ENCODE measurements at regions not wholly inside any gene's neighbourhood (a gene's known extent, or its start where the extent isn't known, plus 50 kb on each side); places are given as distances from the start of the nearest gene placed in this dataset.

DNA sequence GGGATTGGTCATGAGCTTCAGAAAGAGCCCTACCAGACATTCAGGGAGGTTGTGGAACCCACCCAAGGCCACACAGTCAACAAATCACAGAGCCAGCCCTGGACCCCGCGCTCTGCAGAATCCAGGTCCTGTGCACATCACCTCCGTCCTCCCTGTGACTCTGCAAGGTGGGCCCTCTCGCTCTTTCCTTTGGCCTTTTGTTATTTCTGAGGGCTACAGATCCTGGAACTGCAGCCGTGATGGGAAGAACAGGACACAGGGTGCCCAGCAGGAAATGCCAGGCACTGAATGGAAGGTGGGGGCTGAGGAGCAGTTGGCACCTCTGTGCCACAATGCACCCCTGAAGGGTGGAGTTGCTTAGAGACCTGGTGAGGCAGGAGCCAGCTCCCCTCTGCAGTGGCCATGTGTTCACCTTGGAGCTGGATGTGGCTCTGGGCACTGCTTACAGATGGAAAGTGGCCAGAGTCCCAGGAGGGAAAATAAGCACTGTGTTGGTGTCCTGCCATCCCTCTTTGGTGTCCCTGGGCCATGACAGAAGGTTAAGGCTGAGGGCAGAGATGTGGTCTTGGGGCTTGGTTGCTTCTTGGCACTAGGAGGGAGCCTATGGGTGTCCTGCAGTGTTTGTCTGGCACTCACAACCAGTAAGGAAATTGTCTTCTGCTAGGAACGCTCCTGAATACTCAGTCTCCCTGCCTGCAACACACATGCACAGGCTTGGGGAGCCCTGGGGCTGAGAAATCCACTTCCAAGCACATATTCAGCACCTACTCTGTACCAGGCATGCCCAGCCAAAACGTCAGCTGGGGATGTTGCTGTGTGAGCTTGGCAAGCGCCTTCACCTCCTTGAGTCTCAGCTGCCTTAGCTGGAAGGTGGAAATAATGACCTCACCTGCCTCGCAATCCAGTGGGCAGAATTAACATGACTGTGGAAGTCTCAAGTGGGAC lies 98.0 kb upstream of the SLC6A6 start:
- Mint-ChIP-seq H3K4me3 (no peak overlapping the region), H3K9me3 (no peaks in the 10 kb centered on the region), H3K4me1 (peaks cover 7 to 10% of the 10 kb centered on the region in 2 donors), H3K27me3 (peaks cover 48 to 71% of the 10 kb centered on the region in 2 donors), H3K36me3 (no peaks in the 10 kb centered on the region), H3K27ac (no peak overlapping the region)
- no peak for DNase-seq
- ATAC-seq (replicated peaks): no peak

DNA sequence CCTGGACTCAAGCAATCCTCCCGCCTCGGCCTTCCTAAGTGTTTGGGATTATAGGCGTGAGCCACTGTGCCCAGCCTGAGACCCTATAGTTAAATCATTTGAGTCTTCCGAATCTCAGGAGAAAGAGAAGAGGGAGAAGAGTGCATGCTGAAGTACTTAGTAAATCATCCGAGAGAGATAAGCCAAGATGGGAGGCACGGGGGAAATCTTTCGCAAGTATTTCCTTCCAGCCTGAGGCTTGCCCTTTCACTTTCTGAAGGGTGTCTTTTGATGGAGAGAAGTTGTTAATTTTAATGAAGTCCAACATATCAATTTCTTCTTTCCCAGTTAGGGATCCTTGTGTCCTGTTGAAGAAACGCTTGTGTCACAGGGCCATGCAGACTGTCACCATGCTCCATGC lies 97.1 kb upstream of the SLC6A6 start:
- Mint-ChIP-seq H3K27me3 (peaks cover 52 to 71% of the 10 kb centered on the region in 2 donors), H3K9me3 (no peaks in the 10 kb centered on the region), H3K27ac (no peak overlapping the region), H3K4me3 (no peak overlapping the region), H3K4me1 (peaks cover 7 to 9% of the 10 kb centered on the region in 2 donors), H3K36me3 (no peaks in the 10 kb centered on the region)
- ATAC-seq (replicated peaks) (no peak), DNase-seq (no peak)

DNA sequence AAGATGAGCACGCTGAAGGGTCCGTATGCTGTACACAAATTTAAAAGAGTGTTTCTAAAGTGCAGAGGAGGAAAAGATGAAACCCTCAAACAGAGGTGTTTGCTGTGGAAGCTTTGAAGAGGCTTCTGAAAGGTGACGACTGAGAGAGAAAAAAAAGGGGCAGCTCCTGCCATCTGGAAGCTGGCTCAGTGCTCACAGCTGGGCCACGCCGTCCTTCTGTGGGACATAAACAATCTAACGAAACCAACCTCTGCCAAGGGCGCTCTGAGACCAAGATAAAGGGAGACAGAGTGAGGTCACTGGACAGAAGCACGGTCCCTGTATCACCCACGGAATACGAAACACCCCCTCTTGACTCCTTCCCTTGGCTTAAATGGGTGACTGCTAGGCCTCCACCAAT lies 96.3 kb upstream of the SLC6A6 start:
- no peak for ATAC-seq (replicated peaks)
- peaks cover 7 to 9% of the 10 kb centered on the region in 2 donors for H3K4me1 Mint-ChIP-seq
- no peaks in the 10 kb centered on the region for H3K36me3 Mint-ChIP-seq
- H3K27me3 Mint-ChIP-seq: peaks cover 48 to 66% of the 10 kb centered on the region in 2 donors
- H3K9me3 Mint-ChIP-seq: no peaks in the 10 kb centered on the region
- H3K4me3 Mint-ChIP-seq: no peak overlapping the region
- H3K27ac Mint-ChIP-seq: no peak overlapping the region
- no peak for DNase-seq

DNA sequence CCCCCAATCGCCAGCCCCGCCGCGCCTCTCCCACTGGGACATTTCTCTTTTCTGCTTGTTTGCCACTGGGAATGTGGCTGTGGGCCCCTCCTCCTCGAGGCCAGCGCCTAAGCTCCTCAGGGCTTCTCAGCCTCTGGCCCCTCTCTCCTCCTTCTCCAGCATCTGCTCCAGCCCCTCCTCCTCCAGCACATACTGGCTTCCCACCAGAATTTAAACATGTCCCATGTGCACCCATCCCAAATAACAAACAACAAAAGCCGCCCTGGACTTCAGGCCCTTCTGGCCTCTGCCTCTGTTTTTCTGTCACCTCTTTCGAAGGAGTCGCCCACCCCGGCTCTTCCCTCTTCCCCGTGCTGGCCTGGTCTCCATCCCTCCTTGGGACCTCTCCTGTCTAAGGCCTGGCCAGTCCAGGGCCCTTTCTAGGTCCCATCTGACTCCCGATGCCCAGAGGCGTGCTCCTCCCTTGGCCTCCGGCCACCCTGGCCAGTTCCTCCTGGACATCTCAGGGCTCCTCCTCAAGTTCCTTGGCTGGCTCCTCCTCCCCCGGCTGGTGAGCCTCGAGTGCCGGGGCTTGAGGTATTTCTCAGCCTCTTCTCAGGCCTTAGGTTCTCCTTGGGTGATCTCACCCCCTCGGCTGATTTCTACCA lies 94.6 kb upstream of the SLC6A6 start:
- peaks cover 53 to 66% of the 10 kb centered on the region in 2 donors for H3K27me3 Mint-ChIP-seq
- ATAC-seq (replicated peaks): no peak
- H3K4me1 Mint-ChIP-seq: peaks cover 7 to 9% of the 10 kb centered on the region in 2 donors
- DNase-seq: no peak
- H3K9me3 Mint-ChIP-seq: no peaks in the 10 kb centered on the region
- H3K4me3 Mint-ChIP-seq: no peak overlapping the region
- no peak overlapping the region for H3K27ac Mint-ChIP-seq
- H3K36me3 Mint-ChIP-seq: no peaks in the 10 kb centered on the region

DNA sequence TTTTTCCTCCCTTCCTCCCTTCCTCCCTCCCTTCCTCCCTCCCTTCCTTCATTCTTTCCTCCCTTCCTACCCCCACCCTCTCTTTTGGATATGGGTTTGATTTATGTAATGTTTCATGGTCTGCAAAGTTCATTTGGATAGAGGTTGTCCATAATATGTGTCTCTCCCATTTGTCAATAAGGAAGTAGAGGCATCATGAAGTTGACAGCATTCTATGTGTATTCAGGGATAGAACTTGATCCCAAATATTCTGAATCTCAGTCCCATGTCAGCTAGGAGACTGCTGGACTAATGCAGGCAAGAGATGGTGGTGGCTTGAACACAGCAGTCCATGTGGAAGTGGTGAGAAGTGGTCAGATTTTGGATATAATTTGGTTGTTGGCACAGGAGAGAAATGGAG lies 90.7 kb upstream of the SLC6A6 start:
- Mint-ChIP-seq H3K27me3 (peaks cover 39 to 64% of the 10 kb centered on the region in 2 donors), H3K4me3 (no peak overlapping the region), H3K4me1 (no peaks in the 10 kb centered on the region), H3K9me3 (no peaks in the 10 kb centered on the region), H3K27ac (no peak overlapping the region), H3K36me3 (no peaks in the 10 kb centered on the region)
- ATAC-seq (replicated peaks) (no peak), DNase-seq (no peak)

DNA sequence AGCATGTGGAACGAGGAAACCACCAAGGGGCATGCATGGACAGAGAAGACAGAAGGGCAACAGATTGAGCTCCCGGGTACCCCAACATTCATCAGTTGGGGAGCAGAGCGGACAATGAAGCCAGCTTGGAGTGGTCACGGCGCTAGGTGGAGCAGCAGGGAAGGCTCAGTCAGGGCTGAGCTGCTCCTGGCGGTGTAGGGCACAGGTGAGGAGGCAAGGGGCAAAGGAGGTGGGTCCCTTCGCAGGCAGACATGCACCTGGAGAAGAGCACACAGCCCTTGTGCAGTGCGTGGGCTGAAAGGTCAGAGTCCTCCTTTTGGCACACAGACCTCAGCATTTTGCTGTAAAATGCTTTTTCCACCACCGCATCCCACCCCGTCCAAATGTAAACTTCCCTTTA lies 90.0 kb upstream of the SLC6A6 start:
- Mint-ChIP-seq H3K36me3 (no peaks in the 10 kb centered on the region), H3K9me3 (no peaks in the 10 kb centered on the region), H3K4me3 (no peak overlapping the region), H3K27me3 (peaks cover 35 to 59% of the 10 kb centered on the region in 2 donors), H3K27ac (no peak overlapping the region), H3K4me1 (no peaks in the 10 kb centered on the region)
- ATAC-seq (replicated peaks) (no peak), DNase-seq (no peak)

DNA sequence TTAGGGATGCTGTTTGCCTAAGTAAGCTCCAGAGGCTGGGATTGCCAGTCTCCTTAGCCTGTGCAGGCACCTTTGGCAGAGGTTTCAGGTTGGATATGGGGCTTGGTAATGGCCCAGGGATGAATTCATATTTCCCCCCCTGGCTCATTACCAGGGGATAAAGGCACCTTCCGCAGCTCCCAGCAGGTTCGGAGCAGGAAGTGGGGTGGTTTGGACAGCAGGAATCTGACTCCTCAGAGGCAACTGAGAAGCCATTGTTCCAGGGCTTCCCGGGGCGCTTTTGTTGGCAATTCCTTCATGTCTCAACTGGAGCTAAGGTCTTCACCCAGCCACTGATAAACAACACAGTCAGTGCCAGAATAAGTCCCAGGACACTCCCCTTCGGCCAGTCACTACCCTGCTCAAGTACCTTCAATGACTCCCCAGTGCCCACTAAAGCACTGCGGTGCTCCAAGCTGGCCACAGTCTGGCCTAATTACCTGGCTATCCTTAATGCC lies 85.3 kb upstream of the SLC6A6 start:
- H3K27ac Mint-ChIP-seq: no peak overlapping the region
- ATAC-seq (replicated peaks) (no peak), DNase-seq (no peak)
- H3K36me3 Mint-ChIP-seq: peaks cover 4 to 5% of the 10 kb centered on the region in 2 donors
- H3K4me3 Mint-ChIP-seq: no peak overlapping the region
- peaks cover 6 to 10% of the 10 kb centered on the region in 2 donors for H3K4me1 Mint-ChIP-seq
- H3K27me3 Mint-ChIP-seq: peaks cover 7 to 23% of the 10 kb centered on the region in 2 donors
- H3K9me3 Mint-ChIP-seq: peaks cover 5 to 8% of the 10 kb centered on the region in 2 donors

DNA sequence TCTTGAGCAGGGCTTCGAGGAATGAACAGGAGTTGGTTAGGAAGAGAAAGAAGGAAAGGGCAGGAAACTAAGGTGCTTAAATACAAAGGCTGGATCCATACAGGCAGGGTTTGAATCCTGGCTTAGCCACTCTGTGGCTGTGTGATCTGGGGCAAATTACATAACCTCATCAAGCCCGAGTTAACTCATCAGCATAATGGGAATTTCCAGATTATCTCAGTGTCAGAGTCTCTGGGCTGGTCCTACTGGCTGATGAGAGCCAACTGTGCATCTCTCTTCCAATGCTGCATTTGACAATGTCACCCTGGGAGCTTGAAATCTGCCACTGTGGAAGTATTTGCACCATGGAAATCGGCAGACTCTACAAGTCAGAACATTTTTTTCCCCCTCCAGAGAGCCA lies 83.8 kb upstream of the SLC6A6 start:
- peaks cover under 1 to 14% of the 10 kb centered on the region in 2 donors for H3K27me3 Mint-ChIP-seq
- no peak overlapping the region for H3K4me3 Mint-ChIP-seq
- no peak overlapping the region for H3K27ac Mint-ChIP-seq
- peaks cover 4 to 5% of the 10 kb centered on the region in 2 donors for H3K36me3 Mint-ChIP-seq
- DNase-seq (no peak), ATAC-seq (replicated peaks) (no peak)
- peaks cover 5 to 8% of the 10 kb centered on the region in 2 donors for H3K9me3 Mint-ChIP-seq
- peaks cover 6 to 10% of the 10 kb centered on the region in 2 donors for H3K4me1 Mint-ChIP-seq

DNA sequence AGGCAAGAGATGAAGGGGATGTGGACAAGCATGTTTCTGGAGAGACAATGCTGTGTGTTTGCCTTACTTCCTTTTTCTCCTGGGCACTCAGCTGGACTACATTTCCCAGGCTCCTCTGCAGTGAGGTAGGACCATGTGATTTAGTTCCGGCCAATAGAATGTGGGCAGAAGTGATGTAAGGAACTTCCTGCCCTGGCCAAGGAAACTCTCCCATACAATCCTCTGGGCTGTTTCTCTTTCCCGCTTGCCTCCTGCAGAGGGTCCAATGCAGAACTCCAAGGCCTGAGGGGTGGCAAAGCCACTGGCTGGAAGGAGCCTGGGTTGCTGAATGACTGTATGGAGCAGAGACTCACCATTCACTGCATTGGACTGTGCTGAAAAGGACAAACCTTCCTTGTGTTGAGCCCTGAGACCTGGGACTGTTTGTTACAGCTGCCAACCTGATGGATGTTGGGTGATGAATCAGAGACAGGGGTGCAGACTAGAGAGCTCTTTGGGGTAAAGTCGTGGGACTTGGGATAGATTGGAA lies 82.7 kb upstream of the SLC6A6 start:
- H3K4me3 Mint-ChIP-seq: peak overlapping the region; percentile 53 to 61
- H3K36me3 Mint-ChIP-seq: peaks cover 4 to 5% of the 10 kb centered on the region in 2 donors
- H3K27ac Mint-ChIP-seq: peak overlapping the region; percentile 52
- H3K4me1 Mint-ChIP-seq: peaks cover 6 to 10% of the 10 kb centered on the region in 2 donors
- H3K9me3 Mint-ChIP-seq: peaks cover 5 to 8% of the 10 kb centered on the region in 2 donors
- peaks cover 4 to 16% of the 10 kb centered on the region in 2 donors for H3K27me3 Mint-ChIP-seq
- ATAC-seq (replicated peaks) (peak; percentile 97 to 99), DNase-seq (peak; percentile 47)

DNA sequence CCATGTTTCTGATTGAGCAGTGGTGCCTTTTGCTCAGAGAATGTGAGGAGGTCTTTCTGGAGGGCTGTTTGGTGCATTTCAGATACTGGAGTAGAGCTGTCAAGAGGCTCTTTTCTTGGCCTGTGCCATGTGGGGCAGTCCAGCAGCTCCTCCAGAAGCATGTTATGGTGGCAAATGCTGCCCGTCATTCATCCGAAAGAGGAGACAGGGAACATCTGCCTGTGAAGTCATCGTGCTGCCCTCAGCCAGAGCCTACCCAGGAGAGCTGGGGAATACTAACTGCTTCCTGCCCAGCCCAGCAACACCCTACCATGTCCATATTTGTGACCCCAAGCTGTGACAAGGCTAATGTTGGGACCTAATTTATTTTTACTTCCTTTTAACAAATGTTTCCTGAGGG lies 82.2 kb upstream of the SLC6A6 start:
- no peak for DNase-seq
- Mint-ChIP-seq H3K4me3 (peak overlapping the region in 1 of 2 donors; percentile 53), H3K27ac (no peak overlapping the region), H3K4me1 (peaks cover 6 to 10% of the 10 kb centered on the region in 2 donors), H3K27me3 (peaks cover 8 to 12% of the 10 kb centered on the region in 2 donors), H3K9me3 (peaks cover 5 to 8% of the 10 kb centered on the region in 2 donors), H3K36me3 (peaks cover 4 to 5% of the 10 kb centered on the region in 2 donors)
- no peak for ATAC-seq (replicated peaks)

DNA sequence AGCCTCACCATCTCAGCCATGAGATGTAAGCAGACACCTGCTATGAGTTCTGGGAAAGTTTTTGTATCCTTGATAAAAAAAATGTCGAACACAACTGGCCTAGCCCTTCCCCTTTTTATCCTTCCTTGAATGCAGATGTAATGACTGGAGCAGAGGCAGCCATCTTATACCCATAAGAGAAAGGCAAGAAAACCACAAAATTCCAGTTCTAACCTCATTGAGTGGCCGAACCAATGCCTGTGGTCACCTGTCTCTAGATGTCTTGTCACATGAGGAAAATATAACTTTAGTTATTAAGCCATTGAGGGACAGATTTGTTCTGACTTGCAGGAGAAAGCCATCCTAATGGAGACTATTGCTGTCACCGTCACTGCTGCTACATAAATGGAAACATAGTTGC lies 80.4 kb upstream of the SLC6A6 start:
- Mint-ChIP-seq H3K36me3 (peaks cover 4 to 5% of the 10 kb centered on the region in 2 donors), H3K27me3 (peaks cover 7 to 8% of the 10 kb centered on the region in 2 donors), H3K4me1 (peaks cover 6 to 10% of the 10 kb centered on the region in 2 donors), H3K4me3 (no peak overlapping the region), H3K9me3 (peaks cover 5 to 8% of the 10 kb centered on the region in 2 donors), H3K27ac (no peak overlapping the region)
- ATAC-seq (replicated peaks): no peak
- DNase-seq: no peak

DNA sequence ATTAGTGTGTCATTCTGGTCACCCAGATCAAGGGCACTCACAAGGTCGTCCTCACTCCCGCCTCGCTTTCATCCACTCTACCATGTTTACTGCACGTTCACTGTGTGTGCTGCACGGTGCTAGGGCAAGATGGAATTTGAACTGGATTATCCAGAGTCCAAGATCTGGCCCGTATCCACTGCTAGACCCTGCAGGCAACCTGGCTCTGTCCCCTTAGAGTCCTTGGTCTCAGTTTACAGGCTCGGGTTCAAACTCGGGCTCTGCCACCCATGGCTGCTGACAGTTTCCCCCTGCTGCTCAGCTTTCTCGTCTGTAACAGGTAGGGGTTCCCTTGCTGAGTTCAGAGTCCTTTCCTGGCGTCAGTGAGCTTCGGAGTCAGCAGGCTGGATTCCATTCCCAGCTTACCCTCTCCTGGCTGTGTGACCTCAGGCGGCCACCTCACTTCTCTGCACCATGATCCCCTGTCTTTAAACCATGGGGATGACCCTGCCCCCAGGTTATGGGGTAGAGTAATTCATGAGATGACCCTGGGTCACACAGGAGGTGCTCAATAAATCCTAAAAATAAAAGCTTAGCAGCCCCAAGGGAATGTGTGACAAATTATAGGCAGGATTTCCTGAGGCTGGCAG lies 79.6 kb upstream of the SLC6A6 start:
- H3K4me1 Mint-ChIP-seq: peaks cover 6 to 10% of the 10 kb centered on the region in 2 donors
- no peak overlapping the region for H3K27ac Mint-ChIP-seq
- no peak for ATAC-seq (replicated peaks)
- no peak overlapping the region for H3K4me3 Mint-ChIP-seq
- peaks cover 4 to 5% of the 10 kb centered on the region in 2 donors for H3K36me3 Mint-ChIP-seq
- H3K9me3 Mint-ChIP-seq: peaks cover 5 to 8% of the 10 kb centered on the region in 2 donors
- H3K27me3 Mint-ChIP-seq: peaks cover 12 to 14% of the 10 kb centered on the region in 2 donors
- DNase-seq: no peak

DNA sequence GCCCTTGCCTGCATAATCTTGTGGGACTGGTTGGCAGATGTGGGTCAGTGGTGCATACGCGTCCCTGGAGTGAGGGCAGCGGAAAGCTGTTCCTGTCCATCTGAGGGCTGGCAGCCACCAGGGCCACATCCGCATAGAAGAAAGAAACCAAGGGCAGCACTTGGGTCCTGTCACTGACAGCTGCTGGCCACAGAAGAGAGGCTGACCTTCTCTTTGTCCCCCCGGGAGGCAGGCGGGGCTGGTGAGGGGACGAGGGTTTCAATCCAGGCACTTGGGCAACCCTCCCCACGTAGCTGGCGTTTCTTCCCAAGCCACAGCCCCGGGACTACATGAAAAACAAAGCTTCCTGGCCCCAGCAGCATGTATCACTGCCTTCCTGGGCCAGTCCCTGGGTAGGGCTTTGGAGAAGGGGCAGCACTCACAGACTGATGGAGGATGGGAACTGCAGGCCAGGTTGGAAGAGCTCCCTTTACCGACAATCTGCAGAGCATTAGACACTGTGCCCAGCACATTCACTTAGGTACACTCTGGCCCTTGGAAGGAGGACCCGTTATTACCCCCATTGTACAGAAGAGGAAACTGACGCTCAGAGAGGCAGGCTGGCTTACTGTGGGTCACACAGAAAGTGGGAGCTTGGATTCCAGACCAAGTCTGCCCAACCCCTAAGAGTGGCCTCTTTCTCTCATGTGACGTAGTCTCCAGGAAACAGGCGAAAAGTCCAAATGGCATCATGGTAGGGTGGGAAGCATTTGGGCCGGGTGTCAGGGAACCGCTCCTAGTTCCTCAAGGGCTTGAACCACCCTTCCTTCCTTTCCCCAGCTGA lies 78.8 kb upstream of the SLC6A6 start:
- Mint-ChIP-seq H3K27me3 (peaks cover 12 to 19% of the 10 kb centered on the region in 2 donors), H3K4me1 (peaks cover 6 to 10% of the 10 kb centered on the region in 2 donors), H3K4me3 (no peak overlapping the region), H3K27ac (no peak overlapping the region), H3K36me3 (peaks cover 4 to 5% of the 10 kb centered on the region in 2 donors), H3K9me3 (peaks cover 9 to 12% of the 10 kb centered on the region in 2 donors)
- DNase-seq (no peak), ATAC-seq (replicated peaks) (no peak)
